ENCODE measurements at regions not wholly inside any gene's neighbourhood (a gene's known extent, or its start where the extent isn't known, plus 50 kb on each side); places are given as distances from the start of the nearest gene placed in this dataset.

DNA sequence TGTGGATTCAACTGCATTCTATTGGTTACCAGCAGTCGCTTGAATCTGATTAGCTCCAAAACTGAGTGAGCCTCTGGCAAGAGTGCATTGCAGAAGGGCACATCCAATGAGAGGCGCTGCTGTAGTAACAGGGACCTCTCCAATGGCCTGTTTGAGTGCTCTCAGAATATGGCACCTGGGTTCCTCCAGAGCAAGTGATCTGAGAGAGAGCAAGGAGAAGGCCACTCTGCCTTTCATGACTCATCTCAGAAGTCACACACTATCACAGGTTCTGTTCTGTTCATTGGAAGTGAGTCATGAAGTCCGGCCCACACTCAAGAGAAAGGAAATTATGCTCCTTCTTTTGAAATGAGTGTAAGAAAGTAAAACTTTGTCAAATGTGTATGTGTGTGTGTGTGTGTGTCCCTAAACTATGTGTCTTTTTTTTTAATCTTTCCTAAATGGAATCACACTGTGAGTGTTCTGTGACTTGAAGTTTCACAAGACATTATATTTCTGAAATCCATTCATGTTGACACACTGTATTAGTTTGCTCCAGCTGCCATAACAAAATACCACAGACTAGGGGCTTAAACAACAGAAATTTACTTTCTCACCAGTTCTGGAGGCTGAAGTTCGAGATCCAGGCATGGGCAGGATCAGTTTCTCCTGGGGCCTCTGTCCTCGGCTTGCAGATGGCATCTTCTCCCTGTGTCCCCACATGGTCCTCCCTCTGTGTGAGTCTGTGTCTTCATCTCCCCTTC, 138.3 kb upstream of the CDYL start (continued):
- TF ChIP-seq, protein P1, sequence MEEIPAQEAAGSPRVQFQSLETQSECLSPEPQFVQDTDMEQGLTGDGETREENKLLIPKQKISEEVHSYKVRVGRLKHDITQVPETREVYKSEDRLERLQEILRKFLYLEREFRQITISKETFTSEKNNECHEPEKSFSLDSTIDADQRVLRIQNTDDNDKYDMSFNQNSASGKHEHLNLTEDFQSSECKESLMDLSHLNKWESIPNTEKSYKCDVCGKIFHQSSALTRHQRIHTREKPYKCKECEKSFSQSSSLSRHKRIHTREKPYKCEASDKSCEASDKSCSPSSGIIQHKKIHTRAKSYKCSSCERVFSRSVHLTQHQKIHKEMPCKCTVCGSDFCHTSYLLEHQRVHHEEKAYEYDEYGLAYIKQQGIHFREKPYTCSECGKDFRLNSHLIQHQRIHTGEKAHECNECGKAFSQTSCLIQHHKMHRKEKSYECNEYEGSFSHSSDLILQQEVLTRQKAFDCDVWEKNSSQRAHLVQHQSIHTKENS (CRISPR knock-in tag; IDR thresholded peaks at IDR 0.05) = no peak
- TF ChIP-seq SMARCA4 (IDR thresholded peaks at IDR 0.05) (peak; percentile 79), ZNF699 (CRISPR knock-in tag; IDR thresholded peaks at IDR 0.05; ENCODE audit: insufficient replicate concordance) (no peak), NFE2 (IDR thresholded peaks at IDR 0.05; ENCODE audit: low read depth) (0 out of 2 replicates have a peak, but pooled peaks have one; percentile 19), ZNF217 (CRISPR knock-in tag; IDR thresholded peaks at IDR 0.05) (no peak), CAMTA2 (CRISPR knock-in tag; conservative IDR thresholded peaks at IDR 0.05) (no peak)
- TF ChIP-seq, protein P2, sequence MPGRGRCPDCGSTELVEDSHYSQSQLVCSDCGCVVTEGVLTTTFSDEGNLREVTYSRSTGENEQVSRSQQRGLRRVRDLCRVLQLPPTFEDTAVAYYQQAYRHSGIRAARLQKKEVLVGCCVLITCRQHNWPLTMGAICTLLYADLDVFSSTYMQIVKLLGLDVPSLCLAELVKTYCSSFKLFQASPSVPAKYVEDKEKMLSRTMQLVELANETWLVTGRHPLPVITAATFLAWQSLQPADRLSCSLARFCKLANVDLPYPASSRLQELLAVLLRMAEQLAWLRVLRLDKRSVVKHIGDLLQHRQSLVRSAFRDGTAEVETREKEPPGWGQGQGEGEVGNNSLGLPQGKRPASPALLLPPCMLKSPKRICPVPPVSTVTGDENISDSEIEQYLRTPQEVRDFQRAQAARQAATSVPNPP (IDR thresholded peaks at IDR 0.05; ENCODE audit: borderline replicate concordance, insufficient read depth, insufficient read length) = no peak

DNA sequence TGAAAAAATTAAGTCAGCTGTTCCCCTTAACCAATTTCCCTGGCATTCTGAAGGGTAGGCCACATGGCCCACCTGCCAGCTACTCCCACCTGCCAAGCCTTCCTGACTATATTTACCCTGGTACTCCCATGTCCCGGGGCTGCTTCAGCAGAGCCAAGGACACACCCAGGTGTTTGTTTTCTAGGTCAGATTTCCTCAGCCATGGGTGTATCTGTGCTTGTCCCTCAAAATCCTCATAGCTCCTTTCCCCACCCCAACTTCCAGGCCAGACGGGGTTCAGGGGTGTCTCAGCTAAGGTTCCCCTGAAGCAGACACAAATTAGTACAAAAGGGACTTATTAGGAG, 139.4 kb upstream of the CDYL start:
- Histone ChIP-seq H3K27me3 (ENCODE audit: control insufficient read depth in 2 of 2, insufficient read depth in 2 of 2, low read length in 2 of 2) (peaks cover 0 to 2% of the 10 kb centered on the region in 2 experiments; a peak in 2 of 5 replicates), H3K9me1 (ENCODE audit: control insufficient read depth, insufficient read depth, low read length) (no peaks in the 10 kb centered on the region), H4K20me1 (replicated peaks; ENCODE audit: control insufficient read depth, insufficient read depth, low read length) (no peaks in the 10 kb centered on the region), H3K36me3 (ENCODE audit: control insufficient read depth, insufficient read depth, low read length) (no peaks in the 10 kb centered on the region), H3K4me3 (no peak overlapping the region), H3K4me1 (replicated peaks in 1 of 2; ENCODE audit: control insufficient read depth in 2 of 2, insufficient read depth in 2 of 2, low read length in 2 of 2) (peaks cover 3 to 16% of the 10 kb centered on the region in 2 experiments; a peak in 4 of 5 replicates), H3K9me3 (replicated peaks; ENCODE audit: control insufficient read depth, insufficient read depth, low read depth, low read length) (0 out of 2 replicates have a peak, but pooled peaks cover 2% of the 10 kb centered on the region), H2AFZ (ENCODE audit: low read depth, low read length) (peak overlapping the region; percentile 69), H3K27ac (ENCODE audit: extremely low read depth, low read depth, low read length) (no peak overlapping the region; the same call in 2 of the 3 replicates), H3K79me2 (ENCODE audit: control insufficient read depth, insufficient read depth, low read length) (no peaks in the 10 kb centered on the region), H3K9ac (ENCODE audit: insufficient read depth in 1 of 2, low read depth in 2 of 2, low read length in 2 of 2) (no peak overlapping the region), H3K4me2 (ENCODE audit: insufficient read depth, low read length) (peak overlapping the region; percentile 48)
- DNase-seq (ENCODE audit: extremely low read depth in 1 of 4, low spot score in 3 of 4) (no peak), FAIRE-seq (no peak), ATAC-seq (no peak)
- in situ Hi-C loops (cut with MboI) = no loop called here
- BruUV-seq (replicated peaks) = no TSS peak
- intact Hi-C loops (cut with micrococcal nuclease) = no loop called here
- POLR2A ChIA-PET = interaction anchor here (0.7 to 2.1 kb wide), 6 partner anchors 10 to 275 kb away, joined by 3 to 19 read pairs (median 4); no protein-coding TSS in a partner anchor
- 33% methylated on average over 2 of the region's 2 CpGs for WGBS (ENCODE audit: insufficient coverage, low coverage, missing lambda C conversion rate)
- CTCF ChIA-PET (ENCODE audit: low intra/inter-chr PET ratio) = no interaction called here
- TF ChIP-seq EP300 (IDR thresholded peaks at IDR 0.05; ENCODE audit: low read length) = no peak
- no peak for TF ChIP-seq ZBTB8A (IDR thresholded peaks at IDR 0.05; ENCODE audit: partially characterized antibody)
- TF ChIP-seq ZNF444 (CRISPR knock-in tag; IDR thresholded peaks at IDR 0.05) = no peak
- TF ChIP-seq PHB2 (IDR thresholded peaks at IDR 0.05; ENCODE audit: low read depth) = no peak
- no peak for TF ChIP-seq STAT5B (CRISPR knock-in tag; IDR thresholded peaks at IDR 0.05)
- no peak for TF ChIP-seq ZBTB7A (IDR thresholded peaks at IDR 0.05; ENCODE audit: borderline replicate concordance, control insufficient read depth, low read depth, low read length)
- TF ChIP-seq PHF8 (IDR thresholded peaks at IDR 0.05; ENCODE audit: borderline replicate concordance, low read length) = no peak
- TF ChIP-seq ETV1 (tag; conservative IDR thresholded peaks at IDR 0.05; ENCODE audit: low read depth) = no peak
- no peak for TF ChIP-seq ZNF583 (CRISPR knock-in tag; IDR thresholded peaks at IDR 0.05)
- TF ChIP-seq, protein P3, sequence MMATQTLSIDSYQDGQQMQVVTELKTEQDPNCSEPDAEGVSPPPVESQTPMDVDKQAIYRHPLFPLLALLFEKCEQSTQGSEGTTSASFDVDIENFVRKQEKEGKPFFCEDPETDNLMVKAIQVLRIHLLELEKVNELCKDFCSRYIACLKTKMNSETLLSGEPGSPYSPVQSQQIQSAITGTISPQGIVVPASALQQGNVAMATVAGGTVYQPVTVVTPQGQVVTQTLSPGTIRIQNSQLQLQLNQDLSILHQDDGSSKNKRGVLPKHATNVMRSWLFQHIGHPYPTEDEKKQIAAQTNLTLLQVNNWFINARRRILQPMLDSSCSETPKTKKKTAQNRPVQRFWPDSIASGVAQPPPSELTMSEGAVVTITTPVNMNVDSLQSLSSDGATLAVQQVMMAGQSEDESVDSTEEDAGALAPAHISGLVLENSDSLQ (IDR thresholded peaks at IDR 0.05) = no peak
- TF ChIP-seq ZNF282 (CRISPR knock-in tag; IDR thresholded peaks at IDR 0.05) = no peak

Measured in K562 (cell line).